Calu3 (cell line): ENCODE measurements at regions not wholly inside any gene's neighbourhood (a gene's known extent, or its start where the extent isn't known, plus 50 kb on each side); places are given as distances from the start of the nearest gene placed in this dataset.

Source experiments
- BruUV-seq: library from RNA; stranded (reverse); fragments of 400-500 nt; replicated peaks from 2 replicates; lab custom pipeline; 2021; lab: Mats Ljungman, UMichigan
- CTCF ChIA-PET: fragments of 300-600 bp; sonication (Branson Sonifier 250); formaldehyde crosslinking; loops from one replicate; lab custom pipeline; 2022; ENCODE audit warnings: antibody characterized with exemption; lab: Charles Lee
- DNase-seq: peaks from one replicate; pipeline ENCODE4 v3.0.0; 2022
- H3K27ac Mint-ChIP-seq: one replicate; pipeline ENCODE4 v1.8.0; 2022; ENCODE audit warnings: mixed read lengths; ENCODE audit not compliant: unreplicated experiment
- H3K27me3 Mint-ChIP-seq: one replicate; pipeline ENCODE4 v1.8.0; 2022; ENCODE audit warnings: mixed read lengths; ENCODE audit not compliant: unreplicated experiment
- H3K36me3 Mint-ChIP-seq: one replicate; pipeline ENCODE4 v1.8.0; 2022; ENCODE audit warnings: mild to moderate bottlenecking, moderate library complexity, mixed read lengths; ENCODE audit not compliant: insufficient read depth, unreplicated experiment
- H3K4me1 Mint-ChIP-seq: one replicate; pipeline ENCODE4 v1.8.0; 2022; ENCODE audit warnings: mild to moderate bottlenecking, low read depth, mixed read lengths; ENCODE audit not compliant: unreplicated experiment
- H3K4me3 Mint-ChIP-seq: one replicate; pipeline ENCODE4 v1.8.0; 2022; ENCODE audit warnings: mild to moderate bottlenecking, low read depth, moderate library complexity, mixed read lengths; ENCODE audit not compliant: unreplicated experiment
- H3K9me3 Mint-ChIP-seq: one replicate; pipeline ENCODE4 v1.8.0; 2022; ENCODE audit warnings: low read depth, mixed read lengths; ENCODE audit not compliant: unreplicated experiment
- CTCF ChIP-seq: fragments of 200-600 bp; IDR thresholded peaks from one replicate; pipeline ENCODE4 v1.8.0; 2022; ENCODE audit warnings: antibody characterized with exemption; ENCODE audit not compliant: unreplicated experiment
- intact Hi-C: fragments of 100-400 bp; cut with micrococcal nuclease; formaldehyde crosslinking; loops from one replicate; pipeline ENCODE4 v1.10.0; 2022; ENCODE audit not compliant: unreplicated experiment

- peaks cover 11% of the 10 kb centered on the region for H3K36me3 Mint-ChIP-seq
- peaks cover 31% of the 10 kb centered on the region for H3K4me1 Mint-ChIP-seq
- TF ChIP-seq CTCF, result no peak
- peak overlapping the region; percentile 27 for H3K27ac Mint-ChIP-seq
- no peak for DNase-seq
- no TSS peak for BruUV-seq
- peaks cover 3% of the 10 kb centered on the region for H3K9me3 Mint-ChIP-seq
- H3K4me3 Mint-ChIP-seq, result no peak overlapping the region
- H3K27me3 Mint-ChIP-seq, result no peaks in the 10 kb centered on the region
- intact Hi-C loops, result no loop called here
- CTCF ChIA-PET, result no interaction called here
These were observed 75.5 kb upstream of the DST start for GRCh38 chr6:56718236-56718635.

GRCh38 chr6:56716229-56716628 is 73.5 kb upstream of the DST start:
- CTCF ChIA-PET, result no interaction called here
- peaks cover 3% of the 10 kb centered on the region for H3K9me3 Mint-ChIP-seq
- no peak for TF ChIP-seq CTCF
- peaks cover 38% of the 10 kb centered on the region for H3K4me1 Mint-ChIP-seq
- DNase-seq, result no peak
- no peaks in the 10 kb centered on the region for H3K27me3 Mint-ChIP-seq
- no peak overlapping the region for H3K4me3 Mint-ChIP-seq
- peak overlapping the region; percentile 97 for H3K27ac Mint-ChIP-seq
- BruUV-seq, result no TSS peak
- intact Hi-C loops, result loop anchor here (1.0 kb wide), 1 partner anchor 8 kb away; no protein-coding TSS in a partner anchor
- H3K36me3 Mint-ChIP-seq, result peaks cover 11% of the 10 kb centered on the region

- no peak for DNase-seq
- no TSS peak for BruUV-seq
- H3K9me3 Mint-ChIP-seq, result peaks cover 3% of the 10 kb centered on the region
- peak overlapping the region; percentile 50 for H3K4me3 Mint-ChIP-seq
- intact Hi-C loops, result loop anchor here (1.0 kb wide), 1 partner anchor 9 kb away; no protein-coding TSS in a partner anchor
- peaks cover 38% of the 10 kb centered on the region for H3K4me1 Mint-ChIP-seq
- H3K36me3 Mint-ChIP-seq, result peaks cover 11% of the 10 kb centered on the region
- peak overlapping the region; percentile 97 for H3K27ac Mint-ChIP-seq
- H3K27me3 Mint-ChIP-seq, result no peaks in the 10 kb centered on the region
- no peak for TF ChIP-seq CTCF
- CTCF ChIA-PET, result interaction anchor here (0.8 to 1.6 kb wide), 2 partner anchors 13 to 136 kb away, joined by 3 to 5 read pairs; no protein-coding TSS in a partner anchor
These were observed 73.1 kb upstream of the DST start for GRCh38 chr6:56715741-56716140.

DNA sequence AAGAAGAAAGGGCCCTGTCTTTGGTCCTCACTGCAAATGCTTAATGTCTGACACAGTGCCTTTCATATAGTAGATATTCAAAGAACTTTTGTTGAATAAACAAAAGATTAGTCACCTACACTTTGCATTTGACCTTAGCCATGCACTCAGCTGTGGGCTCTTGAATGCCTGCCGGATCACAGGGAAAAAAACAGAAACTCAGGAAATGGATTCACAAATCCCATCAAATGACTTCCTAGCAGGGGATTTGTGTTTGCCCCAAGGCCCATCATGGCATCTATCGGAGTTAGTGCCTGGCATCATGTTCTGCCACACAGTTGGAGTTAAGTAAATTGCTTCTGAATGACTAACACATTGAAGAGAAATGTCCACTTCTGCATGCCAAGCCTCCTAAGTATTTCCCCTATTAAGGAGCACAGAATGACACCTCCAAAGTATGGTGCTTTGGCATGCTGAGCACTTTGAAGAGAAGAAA is 72.3 kb upstream of the DST start:
- peaks cover 11% of the 10 kb centered on the region for H3K36me3 Mint-ChIP-seq
- DNase-seq, result peak; percentile 43
- intact Hi-C loops, result loop anchor here (5.0 kb wide), 1 partner anchor 127 kb away; no protein-coding TSS in a partner anchor
- H3K27ac Mint-ChIP-seq, result peak overlapping the region; percentile 97
- H3K27me3 Mint-ChIP-seq, result no peaks in the 10 kb centered on the region
- H3K4me1 Mint-ChIP-seq, result peaks cover 41% of the 10 kb centered on the region
- TF ChIP-seq CTCF, result no peak
- no TSS peak for BruUV-seq
- H3K9me3 Mint-ChIP-seq, result peaks cover 3% of the 10 kb centered on the region
- H3K4me3 Mint-ChIP-seq, result peak overlapping the region; percentile 50
- CTCF ChIA-PET, result interaction anchor here (0.8 to 2.1 kb wide), 5 partner anchors 12 to 137 kb away, joined by 3 to 7 read pairs (median 3); no protein-coding TSS in a partner anchor
